HG03571 (cell line): ENCODE measurements at regions not wholly inside any gene's neighbourhood (a gene's known extent, or its start where the extent isn't known, plus 50 kb on each side); places are given as distances from the start of the nearest gene placed in this dataset.
"Not testable (repeated sequence)": the region's sequence is repeated elsewhere in the genome, so short reads cannot be mapped to it uniquely, and the experiment has no call there.

Source experiments
- ATAC-seq: cut with Tn5 transposase; IDR thresholded peaks from one replicate; pipeline ENCODE4 v1.9.1; 2021; ENCODE audit not compliant: unreplicated experiment

DNA sequence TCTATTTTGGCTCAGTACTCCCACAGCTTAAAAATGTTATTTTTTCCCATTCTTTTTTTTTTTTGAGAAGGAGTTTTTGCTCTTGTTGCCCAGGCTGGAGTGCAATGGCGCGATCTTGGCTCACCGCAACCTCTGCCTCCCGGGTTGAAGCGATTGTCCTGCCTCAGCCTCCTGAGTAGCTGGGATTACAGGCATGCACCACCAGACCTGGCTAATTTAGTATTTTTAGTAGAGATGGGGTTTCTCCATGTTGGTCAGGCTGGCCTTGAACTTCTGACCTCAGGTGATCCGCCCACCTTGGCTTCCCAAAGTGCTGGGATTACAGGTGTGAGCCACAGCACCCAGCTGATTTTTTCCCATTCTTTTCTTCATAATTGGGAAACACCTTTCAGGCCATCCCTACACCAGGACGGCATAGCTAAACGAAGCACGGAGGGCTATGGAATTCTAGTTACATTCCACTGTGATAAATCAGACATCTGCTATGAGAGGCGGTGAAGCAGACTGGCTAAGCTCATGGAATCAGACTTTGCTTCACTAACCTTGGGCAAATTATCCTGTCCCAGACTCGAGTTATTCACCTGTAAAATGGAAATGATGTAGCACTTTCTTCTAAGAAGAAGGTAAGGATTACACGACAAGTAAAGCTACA lies 68.7 kb upstream of the ZFAND5 start:
- ATAC-seq = not testable (repeated sequence)

DNA sequence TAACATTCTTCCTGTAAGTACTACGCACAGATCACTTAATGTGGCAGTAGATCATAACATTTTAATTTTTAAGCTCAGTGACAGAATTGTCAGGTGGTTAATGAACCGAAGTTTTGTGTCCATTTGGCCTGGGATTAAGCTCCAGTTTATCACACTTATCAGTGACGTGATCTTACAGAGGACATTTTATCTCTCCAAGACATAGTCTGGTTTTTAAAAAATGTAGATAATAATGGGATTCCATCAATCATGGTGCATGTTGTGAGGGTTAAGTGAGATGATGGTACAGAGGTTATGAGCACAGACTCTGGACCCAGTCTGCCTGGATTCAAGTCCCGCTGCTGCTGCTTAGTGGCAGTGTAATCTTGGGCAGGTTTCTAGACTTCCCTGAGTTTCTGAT lies 66.0 kb upstream of the ZFAND5 start:
- no peak for ATAC-seq

DNA sequence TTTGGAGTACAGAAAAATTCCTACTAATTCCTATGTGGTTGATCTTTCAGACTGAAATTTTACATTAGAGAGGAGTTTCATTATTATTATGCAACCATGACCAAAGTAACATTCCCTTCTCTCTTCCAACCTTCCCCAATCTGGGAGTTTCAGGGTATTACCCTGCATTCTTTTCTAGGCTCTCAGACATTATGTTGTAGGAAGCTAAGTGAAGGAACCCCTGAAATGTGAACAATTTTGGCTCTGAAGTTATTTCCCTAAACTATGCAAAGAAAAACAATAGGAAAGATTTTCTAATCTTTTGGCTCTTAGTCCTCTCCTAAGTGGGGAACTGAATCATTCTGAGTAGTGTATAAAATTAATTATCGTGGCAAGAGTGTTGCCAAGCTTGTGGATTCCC lies 63.3 kb upstream of the ZFAND5 start:
- ATAC-seq = no peak

DNA sequence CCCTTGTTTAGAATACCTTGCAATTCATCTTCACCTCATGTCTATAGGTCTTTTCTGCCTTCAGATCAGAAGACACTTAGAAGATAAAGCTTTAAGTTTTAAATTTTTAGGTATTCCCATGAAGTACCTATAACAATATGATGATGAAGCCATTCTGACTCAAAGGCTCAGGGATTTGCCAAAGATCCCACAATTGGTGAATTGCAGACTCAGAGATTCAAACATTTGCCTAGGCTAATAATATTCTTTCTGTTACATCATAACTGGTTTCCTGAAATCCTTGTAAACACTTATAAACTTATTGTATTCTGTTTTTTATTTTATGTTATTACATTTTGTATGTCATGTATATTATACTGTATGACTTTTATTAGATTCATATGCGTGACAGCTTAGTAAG lies 62.8 kb upstream of the ZFAND5 start:
- ATAC-seq = no peak

DNA sequence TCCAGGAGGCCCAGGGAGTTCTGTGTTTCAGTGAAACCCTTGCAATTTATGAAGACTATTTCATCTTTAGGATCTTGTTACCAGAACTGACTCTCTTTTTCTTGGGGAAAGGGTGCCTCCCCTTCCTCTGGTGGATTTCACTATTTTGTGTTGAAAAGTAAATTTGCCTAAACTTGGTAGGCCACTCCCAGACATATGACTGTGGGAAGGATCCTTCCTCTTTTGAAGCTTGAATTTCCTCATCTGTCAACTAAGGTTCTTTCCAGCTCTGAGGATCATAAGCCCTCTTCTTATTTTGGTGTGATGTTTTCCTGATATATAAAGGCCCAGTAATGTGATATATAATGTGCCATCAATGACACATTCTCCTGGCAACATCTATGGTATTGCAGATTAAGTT lies 59.1 kb upstream of the ZFAND5 start:
- ATAC-seq = no peak

DNA sequence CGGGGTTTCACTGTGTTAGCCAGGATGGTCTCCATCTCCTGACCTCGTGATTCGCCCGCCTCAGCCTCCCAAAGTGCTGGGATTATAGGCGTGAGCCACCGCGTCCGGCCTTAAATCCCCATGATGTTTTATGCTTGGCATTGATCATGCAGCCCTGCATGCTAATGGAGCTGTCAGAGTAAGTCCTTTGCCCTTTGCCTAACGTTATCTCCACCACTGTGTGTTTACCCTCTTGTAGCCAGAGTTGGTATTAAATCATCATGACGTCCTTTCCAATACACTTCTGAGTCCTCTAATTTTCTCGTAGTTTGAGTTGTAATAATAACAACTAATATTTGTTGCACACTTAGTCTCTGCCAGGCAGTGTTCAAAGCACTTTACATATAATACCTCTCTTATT lies 57.2 kb upstream of the ZFAND5 start:
- no peak for ATAC-seq

DNA sequence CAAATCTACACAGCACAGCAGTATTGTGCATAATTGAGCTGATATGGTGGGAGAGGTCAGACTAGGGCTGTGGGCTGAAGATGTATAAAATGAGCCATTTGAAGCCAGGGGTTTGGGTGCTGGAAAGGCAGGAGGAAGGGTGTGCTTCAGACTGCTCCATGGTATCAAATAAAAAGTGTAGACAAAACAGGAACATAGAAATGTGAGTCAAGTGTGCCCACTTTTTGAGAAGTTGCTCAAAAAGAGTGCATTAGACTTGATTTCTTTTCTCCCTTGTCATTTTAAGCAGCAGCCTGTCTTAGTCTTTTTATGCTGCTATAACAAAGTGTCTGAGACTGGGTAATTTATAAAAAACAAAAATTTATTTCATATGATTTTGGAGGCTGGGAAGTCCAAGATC lies 55.8 kb upstream of the ZFAND5 start:
- ATAC-seq = no peak

DNA sequence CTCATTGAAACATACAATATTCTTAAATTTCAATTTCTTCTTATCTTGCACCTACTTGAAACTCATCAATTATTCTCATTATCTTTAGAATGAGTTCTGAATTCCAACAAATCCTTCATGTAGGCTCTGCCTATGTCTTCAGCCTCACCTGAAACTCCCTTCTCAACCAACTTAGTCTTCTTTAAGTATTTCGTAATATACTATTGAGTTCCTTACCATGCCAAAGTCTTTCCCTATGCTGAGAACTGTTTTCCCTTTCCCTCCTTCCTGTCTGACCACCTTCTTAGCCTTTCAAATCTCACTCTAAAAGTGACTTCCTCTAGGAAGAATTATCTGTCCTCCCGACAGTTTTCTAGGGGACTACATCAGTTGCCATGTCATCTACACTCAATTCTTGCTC lies 50.9 kb upstream of the ZFAND5 start:
- ATAC-seq = no peak

DNA sequence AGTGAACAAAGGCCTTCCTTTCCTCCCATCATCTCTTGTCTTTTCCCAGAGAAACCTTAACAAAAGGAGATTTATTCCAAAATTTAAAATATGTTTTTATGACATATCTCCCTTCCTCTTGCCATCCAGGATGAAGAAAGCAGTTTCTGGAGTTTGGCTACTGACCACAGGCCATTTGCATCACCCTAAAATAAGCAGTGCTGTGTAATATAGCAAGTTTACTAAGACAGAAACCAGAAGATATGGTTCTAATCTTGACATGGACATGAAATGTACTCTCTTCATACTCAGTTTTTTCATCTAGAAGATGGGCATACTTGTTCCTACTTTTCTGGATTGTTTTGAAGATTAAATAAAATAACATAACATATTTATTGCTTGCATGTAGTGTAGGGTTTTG lies 50.2 kb upstream of the ZFAND5 start:
- no peak for ATAC-seq
